Pancreas (tissue), 10 donors: ENCODE measurements at regions not wholly inside any gene's neighbourhood (a gene's known extent, or its start where the extent isn't known, plus 50 kb on each side); places are given as distances from the start of the nearest gene placed in this dataset.
A peak's percentile ranks its signal among the peaks of the same experiment; 100 is the strongest.

ENCODE experiments used
- ATAC-seq, 4 donors: fragments of 200-7000 bp; cut with Tn5 transposase; one replicate each; pipeline versions ENCODE4 v1.8.0 to v1.9.1; 2020; ENCODE audit warnings: mild to moderate bottlenecking in 4 of 4, moderate library complexity in 4 of 4
- DNase-seq, 6 donors: peaks; one replicate each; pipeline ENCODE4 v3.0.0-alpha.2; 2020
- FAIRE-seq: peaks from 2 replicates; lab custom pipeline; 2012; peaks lifted over from hg19 to GRCh38; lab: Jason Lieb, UNC
- H3K27ac ChIP-seq, 4 donors: fragments of 200-600 bp; sonication (generic); 1 replicate in 3 of 4; 2 replicates in 1 of 4; pipeline versions ENCODE4 v1.5.0 to v1.8.0; 2020
- H3K27me3 ChIP-seq, 4 donors: fragments of 200-600 bp; one replicate each; pipeline ENCODE4 v1.8.0; 2021
- H3K36me3 ChIP-seq, 3 donors: fragments of 200-600 bp; sonication (generic) in 1 of 3; one replicate each; pipeline versions ENCODE4 v1.5.0 to v1.8.0; 2020 to 2021
- H3K4me1 ChIP-seq, 3 donors: fragments of 200-600 bp; one replicate each; pipeline ENCODE4 v1.8.0; 2021
- H3K4me3 ChIP-seq, 4 donors: fragments of 200-600 bp; sonication (generic) in 2 of 4; one replicate each; pipeline versions ENCODE4 v1.5.0 to v1.8.0; 2020 to 2021
- H3K9me3 ChIP-seq, 4 donors: fragments of 200-600 bp; one replicate each; pipeline ENCODE4 v1.8.0; 2021
- WGBS, 2 donors: extraction: QIAGEN DNeasy Blood & Tissue Kit; methylation state at CpG; one replicate each; pipeline ENCODE4 v1.1.7; 2013; 5-methylcytosine and 5-hydroxymethylcytosine counted together
- intact Hi-C, 3 donors: fragments of 100-400 bp; cut with DNase I; formaldehyde crosslinking; loops; one replicate each; pipeline versions ENCODE4 v1.11.1 to v1.14.2; 2022
- TF ChIP-seq, protein P1 (sequence below), 4 donors: fragments of 200-600 bp; sonication (generic) in 3 of 4; IDR thresholded peaks; one replicate each; pipeline versions ENCODE4 v1.5.0 to v1.8.0; 2021; ENCODE audit warnings: antibody characterized with exemption in 4 of 4
- donor health status: healthy with polysubstance abuse.
- donor health status: DM: no; HTN: no; CAD: no; lungs with moderate emphysema.
- donor health status: DM: no; HTN: no; CAD: no.
- donor health status: control.
- donor health status: control.
- donor health status: Bipolar disorder and iron deficiency.
- donor health status: DM: yes; HTN: yes; CAD: no.
- donor health status: DM: no; HTN: no; CAD: no.
- donor health status: DM: no; HTN: no; CAD: no.
- donor health status: DM: yes; HTN: yes; CAD: no.

DNA sequence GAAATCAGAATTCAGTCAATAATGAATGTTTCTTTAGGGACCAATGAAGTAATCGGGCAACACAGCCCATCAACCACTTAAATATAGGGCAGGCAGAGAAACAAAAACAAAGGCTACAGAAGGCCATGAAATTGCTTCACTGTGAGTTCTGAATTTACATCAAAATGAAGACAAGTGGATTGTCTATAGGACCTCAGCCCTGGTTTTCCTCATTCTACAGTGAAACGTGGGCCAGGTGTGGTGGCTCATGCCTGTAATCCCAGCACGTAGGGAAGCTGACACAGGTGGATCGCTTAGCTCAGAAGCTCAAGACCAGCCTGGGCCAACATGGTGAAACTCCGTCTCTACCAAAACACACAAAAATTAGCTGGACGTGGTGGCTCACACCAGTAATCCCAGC, 416.0 kb downstream of the KLF12 start:
- 84 to 85% methylated on average over 6 of the region's 6 CpGs for WGBS, 2 donors
- DNase-seq (no peak), ATAC-seq (peak in 1 of 4 donors; percentile 11), FAIRE-seq (no peak)
- Histone ChIP-seq H3K4me1 (peaks cover 3 to 14% (median 4%) of the 10 kb centered on the region in 3 donors), H3K27me3 (no peaks in the 10 kb centered on the region), H3K4me3 (no peak overlapping the region), H3K9me3 (no peaks in the 10 kb centered on the region), H3K36me3 (no peaks in the 10 kb centered on the region), H3K27ac (no peak overlapping the region)
- intact Hi-C loops: no loop called here
- TF ChIP-seq, protein P1, sequence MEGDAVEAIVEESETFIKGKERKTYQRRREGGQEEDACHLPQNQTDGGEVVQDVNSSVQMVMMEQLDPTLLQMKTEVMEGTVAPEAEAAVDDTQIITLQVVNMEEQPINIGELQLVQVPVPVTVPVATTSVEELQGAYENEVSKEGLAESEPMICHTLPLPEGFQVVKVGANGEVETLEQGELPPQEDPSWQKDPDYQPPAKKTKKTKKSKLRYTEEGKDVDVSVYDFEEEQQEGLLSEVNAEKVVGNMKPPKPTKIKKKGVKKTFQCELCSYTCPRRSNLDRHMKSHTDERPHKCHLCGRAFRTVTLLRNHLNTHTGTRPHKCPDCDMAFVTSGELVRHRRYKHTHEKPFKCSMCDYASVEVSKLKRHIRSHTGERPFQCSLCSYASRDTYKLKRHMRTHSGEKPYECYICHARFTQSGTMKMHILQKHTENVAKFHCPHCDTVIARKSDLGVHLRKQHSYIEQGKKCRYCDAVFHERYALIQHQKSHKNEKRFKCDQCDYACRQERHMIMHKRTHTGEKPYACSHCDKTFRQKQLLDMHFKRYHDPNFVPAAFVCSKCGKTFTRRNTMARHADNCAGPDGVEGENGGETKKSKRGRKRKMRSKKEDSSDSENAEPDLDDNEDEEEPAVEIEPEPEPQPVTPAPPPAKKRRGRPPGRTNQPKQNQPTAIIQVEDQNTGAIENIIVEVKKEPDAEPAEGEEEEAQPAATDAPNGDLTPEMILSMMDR (IDR thresholded peaks at IDR 0.05): no peak

DNA sequence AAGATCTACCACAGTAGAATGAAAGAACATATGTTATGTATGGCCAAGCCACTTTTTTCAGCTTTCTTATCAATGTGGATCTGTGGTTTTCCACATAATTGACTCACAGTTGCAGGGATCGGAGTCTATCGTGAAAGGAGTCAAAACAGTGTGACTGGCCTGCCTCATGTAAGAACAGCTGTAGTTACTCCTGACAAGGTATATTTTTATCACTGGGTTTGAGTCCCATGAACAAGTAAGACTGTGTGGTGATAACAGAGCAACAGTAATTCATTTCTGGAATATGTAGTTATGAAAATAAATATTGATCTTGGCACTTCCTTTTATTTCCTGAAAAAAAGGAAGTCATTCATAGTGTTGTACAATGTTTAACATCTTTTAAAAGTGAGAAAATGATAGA, 416.6 kb downstream of the KLF12 start:
- WGBS, 2 donors: 9 to 13% methylated on average over 2 of the region's 2 CpGs
- Histone ChIP-seq H3K4me3 (no peak overlapping the region), H3K27ac (peak overlapping the region in 2 of 4 donors; percentile 19 to 24), H3K9me3 (no peaks in the 10 kb centered on the region), H3K27me3 (no peaks in the 10 kb centered on the region), H3K4me1 (peaks cover 3 to 14% (median 4%) of the 10 kb centered on the region in 3 donors), H3K36me3 (no peaks in the 10 kb centered on the region)
- ATAC-seq: peak; percentile 85 to 96 (median 93)
- intact Hi-C loops: no loop called here
- peak; percentile 76 for FAIRE-seq
- TF ChIP-seq, protein P1 (IDR thresholded peaks at IDR 0.05): no peak
- DNase-seq: peak in 2 of 6 donors; percentile 14 to 16

DNA sequence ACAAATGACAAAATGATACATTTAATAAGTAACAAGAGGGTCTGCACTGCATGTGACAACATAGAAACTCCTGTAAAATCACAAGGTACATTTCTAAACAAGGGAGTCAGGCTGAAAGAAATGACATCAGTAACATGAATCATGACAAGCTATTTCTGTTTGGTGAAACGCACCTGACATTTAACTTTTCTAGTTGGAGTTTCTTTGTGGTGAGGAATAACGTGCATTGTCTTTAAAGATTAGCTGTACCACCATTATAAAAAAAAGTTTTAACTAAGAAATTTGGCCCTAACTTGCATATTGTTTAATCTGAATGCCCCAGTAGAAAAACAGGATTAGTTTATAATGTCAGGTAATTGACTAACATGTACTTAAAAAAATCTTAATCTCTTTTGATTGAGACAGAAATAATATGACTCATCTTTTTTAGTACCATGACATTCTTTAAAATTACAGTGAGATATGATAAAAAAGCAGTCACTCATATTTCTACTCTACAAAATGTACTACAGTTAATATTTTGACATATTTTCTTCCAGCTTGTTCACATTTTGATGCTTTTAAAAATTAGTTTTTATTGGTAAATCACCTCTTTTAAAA, 418.2 kb downstream of the KLF12 start:
- Histone ChIP-seq H3K4me1 (peaks cover 3 to 14% (median 4%) of the 10 kb centered on the region in 3 donors), H3K27me3 (no peaks in the 10 kb centered on the region), H3K27ac (no peak overlapping the region), H3K36me3 (no peaks in the 10 kb centered on the region), H3K9me3 (no peaks in the 10 kb centered on the region), H3K4me3 (no peak overlapping the region)
- TF ChIP-seq, protein P1 (IDR thresholded peaks at IDR 0.05): no peak
- intact Hi-C loops: no loop called here
- ATAC-seq: no peak
- DNase-seq: no peak
- FAIRE-seq: no peak
- 66 to 81% methylated on average over 2 of the region's 2 CpGs for WGBS, 2 donors

DNA sequence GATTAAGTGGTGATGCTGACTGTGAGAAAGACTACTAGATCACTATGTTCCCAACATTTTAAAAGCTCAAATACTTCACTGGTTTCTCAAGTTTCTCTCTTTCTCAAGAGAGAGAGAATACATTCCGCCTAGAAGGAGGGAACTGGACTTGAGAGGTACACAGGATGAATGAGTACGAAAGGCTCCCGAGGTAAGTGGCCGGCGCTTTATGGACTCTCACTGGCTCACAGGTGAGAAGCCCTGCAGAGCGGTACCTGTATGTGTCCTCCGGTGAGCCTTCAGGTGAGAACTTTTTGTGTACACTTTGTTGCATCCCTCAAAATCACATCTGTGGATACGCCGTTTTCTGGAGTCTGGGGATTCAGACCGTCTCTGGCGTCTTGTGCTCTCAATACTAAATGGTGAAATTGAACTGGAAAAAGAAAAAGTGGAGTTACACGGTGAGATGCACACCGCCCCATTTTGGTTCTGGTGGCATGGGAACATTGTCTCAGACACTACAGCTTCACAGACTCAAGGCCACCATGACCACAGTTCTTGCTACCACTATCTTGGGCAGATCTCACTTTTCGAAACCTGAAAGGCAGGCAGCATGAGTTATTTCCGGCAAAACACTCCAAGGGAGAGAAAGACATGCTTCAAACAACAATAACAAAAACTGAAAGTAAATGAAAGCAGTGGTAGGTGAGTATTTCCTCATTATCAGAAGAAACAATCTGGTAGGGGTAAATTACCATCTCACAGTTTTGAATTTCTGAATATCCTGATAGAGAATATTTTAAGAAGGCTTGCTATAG, 418.9 kb downstream of the KLF12 start:
- intact Hi-C loops: no loop called here
- H3K9me3 ChIP-seq: no peaks in the 10 kb centered on the region
- no peak overlapping the region for H3K4me3 ChIP-seq
- H3K27me3 ChIP-seq: no peaks in the 10 kb centered on the region
- DNase-seq: no peak
- TF ChIP-seq, protein P1 (IDR thresholded peaks at IDR 0.05): no peak
- no peak overlapping the region for H3K27ac ChIP-seq
- 92 to 94% methylated on average over 15 of the region's 15 CpGs for WGBS, 2 donors
- no peak for FAIRE-seq
- peaks cover 3 to 14% (median 4%) of the 10 kb centered on the region in 3 donors for H3K4me1 ChIP-seq
- no peak for ATAC-seq
- H3K36me3 ChIP-seq: no peaks in the 10 kb centered on the region

DNA sequence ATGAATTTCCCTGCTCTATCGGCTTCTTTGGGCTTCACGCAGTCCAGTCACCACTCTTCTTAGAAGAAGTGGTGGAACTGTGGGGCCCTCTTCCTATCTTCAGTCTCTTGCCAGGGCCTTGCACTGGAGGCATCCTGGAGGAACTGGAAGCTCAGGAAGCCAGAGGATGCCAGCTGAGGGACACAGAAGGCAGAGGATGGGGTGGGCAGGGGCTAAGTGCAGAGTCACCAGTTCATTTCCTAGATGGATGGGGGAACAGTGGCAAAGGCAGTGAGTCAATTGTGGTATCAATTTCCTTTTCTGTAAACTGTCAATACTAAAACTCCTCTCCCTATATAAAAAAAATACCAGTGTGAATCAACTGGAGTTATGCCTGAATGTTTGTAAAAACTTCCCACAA, 419.7 kb downstream of the KLF12 start:
- 93 to 98% methylated on average over 2 of the region's 2 CpGs for WGBS, 2 donors
- intact Hi-C loops: no loop called here
- TF ChIP-seq, protein P1 (IDR thresholded peaks at IDR 0.05): no peak
- no peak overlapping the region for H3K27ac ChIP-seq
- H3K4me3 ChIP-seq: no peak overlapping the region
- no peak for ATAC-seq
- no peak for DNase-seq
- no peaks in the 10 kb centered on the region for H3K36me3 ChIP-seq
- peaks cover 3 to 14% (median 4%) of the 10 kb centered on the region in 3 donors for H3K4me1 ChIP-seq
- no peaks in the 10 kb centered on the region for H3K9me3 ChIP-seq
- H3K27me3 ChIP-seq: no peaks in the 10 kb centered on the region
- FAIRE-seq: no peak
